Liver (tissue), 3 donors: ENCODE measurements at regions not wholly inside any gene's neighbourhood (a gene's known extent, or its start where the extent isn't known, plus 50 kb on each side); places are given as distances from the start of the nearest gene placed in this dataset.
"Not testable (repeated sequence)": the region's sequence is repeated elsewhere in the genome, so short reads cannot be mapped to it uniquely, and the experiment has no call there.

Experiments used
- CTCF ChIP-seq: fragments of 150-350 bp; IDR thresholded peaks from 2 replicates; pipeline ENCODE4 v1.5.1; 2017; ENCODE audit warnings: improper control_type of control experiment, low read depth, low read length; ENCODE audit not compliant: missing input control
- EGR1 ChIP-seq, 2 donors: IDR thresholded peaks; 2 replicates each; pipeline ENCODE4 v1.6.1; 2016 to 2018; ENCODE audit warnings: antibody characterized with exemption in 2 of 2, low read depth in 2 of 2
- HNF4A ChIP-seq, 2 donors: conservative IDR thresholded peaks; 2 replicates each; pipeline ENCODE4 v1.6.1; 2016; ENCODE audit warnings: antibody characterized with exemption in 2 of 2, mild to moderate bottlenecking in 2 of 2
- HNF4G ChIP-seq: IDR thresholded peaks from 2 replicates; pipeline ENCODE4 v1.6.1; 2016; ENCODE audit warnings: antibody characterized with exemption
- JUND ChIP-seq, 2 donors: IDR thresholded peaks; 2 replicates each; pipeline ENCODE4 v1.6.1; 2016; ENCODE audit warnings: antibody characterized with exemption in 2 of 2
- MAX ChIP-seq: IDR thresholded peaks from 2 replicates; pipeline ENCODE4 v1.6.1; 2016; ENCODE audit warnings: antibody characterized with exemption
- RAD21 ChIP-seq, 2 donors: IDR thresholded peaks; 2 replicates each; pipeline ENCODE4 v1.6.1; 2016; ENCODE audit warnings: antibody characterized with exemption in 2 of 2, mild to moderate bottlenecking in 2 of 2
- RXRA ChIP-seq, 2 donors: IDR thresholded peaks; 2 replicates each; pipeline ENCODE4 v1.6.1; 2017 to 2018; ENCODE audit warnings: antibody characterized with exemption in 2 of 2, mild to moderate bottlenecking in 1 of 2
- YY1 ChIP-seq: IDR thresholded peaks from 2 replicates; pipeline ENCODE4 v1.6.1; 2016; ENCODE audit warnings: antibody characterized with exemption, mild to moderate bottlenecking
- ZBTB33 ChIP-seq: IDR thresholded peaks from 2 replicates; pipeline ENCODE4 v1.6.1; 2016; ENCODE audit warnings: antibody characterized with exemption
- donor health status: healthy.
- donor health status: healthy.

- not testable (repeated sequence) for TF ChIP-seq EGR1 (IDR thresholded peaks at IDR 0.05; ENCODE audit: low read depth in 2 of 2); CTCF; RXRA (IDR thresholded peaks at IDR 0.05); YY1; HNF4A (conservative IDR thresholded peaks at IDR 0.05); HNF4G; JUND (IDR thresholded peaks at IDR 0.05); RAD21 (IDR thresholded peaks at IDR 0.05); MAX; ZBTB33
These were observed 55.9 kb downstream of the RNU1-4 start for GRCh38 chr1:16796179-16796578.
